ENCODE measurements at regions not wholly inside any gene's neighbourhood (a gene's known extent, or its start where the extent isn't known, plus 50 kb on each side); places are given as distances from the start of the nearest gene placed in this dataset.

DNA sequence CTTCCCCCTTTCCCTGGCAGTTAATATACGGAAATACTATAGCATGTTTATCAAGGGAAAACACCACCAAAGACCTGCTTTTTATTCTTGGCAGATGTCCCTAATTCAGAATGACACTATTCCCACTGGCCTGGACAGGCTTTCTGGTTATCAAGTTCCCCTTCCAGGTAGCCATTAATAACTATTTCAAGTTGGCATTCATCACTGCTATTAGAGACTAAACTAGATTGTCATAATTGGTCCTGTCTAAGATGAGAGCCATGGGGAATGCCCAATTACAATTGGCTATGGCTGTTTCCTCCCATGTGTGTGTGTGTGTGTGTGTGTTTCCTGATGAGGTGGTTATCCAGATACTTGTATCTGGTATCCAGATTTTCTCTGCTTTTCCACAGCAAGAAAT lies 608.1 kb downstream of the SQOR start:
- Histone ChIP-seq H3K9me2 (ENCODE audit: low read depth, low read length) (no peaks in the 10 kb centered on the region), H3K9me3 (ENCODE audit: low read length) (no peaks in the 10 kb centered on the region), H3K36me3 (ENCODE audit: insufficient read depth, low read length) (no peaks in the 10 kb centered on the region), H4K20me1 (ENCODE audit: insufficient read depth, low read length) (no peaks in the 10 kb centered on the region), H3F3A (ENCODE audit: insufficient read depth, low read length) (no peaks in the 10 kb centered on the region), H2AFZ (ENCODE audit: low read length) (no peak overlapping the region), H3K4me2 (ENCODE audit: low read length) (no peak overlapping the region), H3K27me3 (ENCODE audit: insufficient read depth, low read length) (no peaks in the 10 kb centered on the region), H3K4me3 (ENCODE audit: low read depth, low read length, poor library complexity, severe bottlenecking) (no peak overlapping the region), H3K79me2 (ENCODE audit: insufficient read depth, low read length) (no peaks in the 10 kb centered on the region), H3K27ac (ENCODE audit: low read depth, low read length, poor library complexity, severe bottlenecking) (no peak overlapping the region), H3K9ac (ENCODE audit: low read length) (no peak overlapping the region), H3K4me1 (ENCODE audit: insufficient read depth, low read length, severe bottlenecking) (no peaks in the 10 kb centered on the region)
- TF ChIP-seq EZH2 (IDR thresholded peaks at IDR 0.05; ENCODE audit: borderline replicate concordance, low read length) = no peak
- TF ChIP-seq, protein P1, sequence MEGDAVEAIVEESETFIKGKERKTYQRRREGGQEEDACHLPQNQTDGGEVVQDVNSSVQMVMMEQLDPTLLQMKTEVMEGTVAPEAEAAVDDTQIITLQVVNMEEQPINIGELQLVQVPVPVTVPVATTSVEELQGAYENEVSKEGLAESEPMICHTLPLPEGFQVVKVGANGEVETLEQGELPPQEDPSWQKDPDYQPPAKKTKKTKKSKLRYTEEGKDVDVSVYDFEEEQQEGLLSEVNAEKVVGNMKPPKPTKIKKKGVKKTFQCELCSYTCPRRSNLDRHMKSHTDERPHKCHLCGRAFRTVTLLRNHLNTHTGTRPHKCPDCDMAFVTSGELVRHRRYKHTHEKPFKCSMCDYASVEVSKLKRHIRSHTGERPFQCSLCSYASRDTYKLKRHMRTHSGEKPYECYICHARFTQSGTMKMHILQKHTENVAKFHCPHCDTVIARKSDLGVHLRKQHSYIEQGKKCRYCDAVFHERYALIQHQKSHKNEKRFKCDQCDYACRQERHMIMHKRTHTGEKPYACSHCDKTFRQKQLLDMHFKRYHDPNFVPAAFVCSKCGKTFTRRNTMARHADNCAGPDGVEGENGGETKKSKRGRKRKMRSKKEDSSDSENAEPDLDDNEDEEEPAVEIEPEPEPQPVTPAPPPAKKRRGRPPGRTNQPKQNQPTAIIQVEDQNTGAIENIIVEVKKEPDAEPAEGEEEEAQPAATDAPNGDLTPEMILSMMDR (IDR thresholded peaks at IDR 0.05; ENCODE audit: low read length) = no peak

DNA sequence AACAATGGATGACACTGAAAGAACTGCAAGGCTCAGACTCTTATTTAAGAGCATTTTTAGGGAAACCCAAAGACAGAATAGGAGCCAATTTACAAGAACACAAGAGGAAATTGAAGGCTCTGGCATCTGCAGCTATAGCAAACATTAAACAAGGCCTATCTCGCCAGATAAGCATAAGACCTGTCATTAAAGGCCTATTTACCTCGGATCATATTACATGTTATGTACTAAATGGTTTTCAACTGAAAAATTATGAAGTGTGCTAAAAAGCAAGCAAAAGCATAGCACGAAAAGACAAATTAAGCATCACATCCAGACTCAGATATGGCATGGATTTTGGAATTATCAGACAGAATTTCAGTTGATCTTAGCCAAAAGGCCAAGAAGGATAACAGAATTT lies 617.1 kb downstream of the SQOR start:
- Histone ChIP-seq H3K9me3 (ENCODE audit: low read length) (no peaks in the 10 kb centered on the region), H3K79me2 (ENCODE audit: insufficient read depth, low read length) (no peaks in the 10 kb centered on the region), H3K4me3 (ENCODE audit: low read depth, low read length, poor library complexity, severe bottlenecking) (no peak overlapping the region), H3K27ac (ENCODE audit: low read depth, low read length, poor library complexity, severe bottlenecking) (no peak overlapping the region), H3K36me3 (ENCODE audit: insufficient read depth, low read length) (no peaks in the 10 kb centered on the region), H3K4me2 (ENCODE audit: low read length) (no peak overlapping the region), H3F3A (ENCODE audit: insufficient read depth, low read length) (no peaks in the 10 kb centered on the region), H3K9me2 (ENCODE audit: low read depth, low read length) (no peaks in the 10 kb centered on the region), H3K4me1 (ENCODE audit: insufficient read depth, low read length, severe bottlenecking) (no peaks in the 10 kb centered on the region), H3K9ac (ENCODE audit: low read length) (no peak overlapping the region), H2AFZ (ENCODE audit: low read length) (no peak overlapping the region), H4K20me1 (ENCODE audit: insufficient read depth, low read length) (no peaks in the 10 kb centered on the region), H3K27me3 (ENCODE audit: insufficient read depth, low read length) (no peaks in the 10 kb centered on the region)
- no peak for TF ChIP-seq EZH2 (IDR thresholded peaks at IDR 0.05; ENCODE audit: borderline replicate concordance, low read length)
- TF ChIP-seq, protein P1 (IDR thresholded peaks at IDR 0.05; ENCODE audit: low read length) = no peak

DNA sequence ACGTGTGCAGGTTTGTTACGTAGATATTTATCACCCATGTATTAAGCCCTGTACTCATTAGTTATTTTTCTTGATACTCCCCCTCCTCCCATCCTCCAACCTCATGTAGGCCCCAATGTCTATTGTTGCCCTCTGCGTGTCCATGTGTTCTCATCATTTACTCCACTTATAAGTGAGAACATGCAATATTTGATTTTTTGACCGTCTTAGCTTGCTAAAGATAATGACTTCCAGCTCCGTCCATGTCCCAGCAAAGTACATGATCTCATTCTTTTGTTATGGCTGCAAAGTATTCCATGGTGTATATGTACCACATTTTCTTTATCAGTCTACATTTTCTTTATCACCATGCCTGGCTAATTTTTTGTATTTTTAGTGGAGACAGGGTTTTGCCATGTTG lies 623.2 kb downstream of the SQOR start:
- no peak overlapping the region for H3K9ac ChIP-seq (ENCODE audit: low read length)
- H3K36me3 ChIP-seq (ENCODE audit: insufficient read depth, low read length) = no peaks in the 10 kb centered on the region
- H2AFZ ChIP-seq (ENCODE audit: low read length) = no peak overlapping the region
- H3K4me2 ChIP-seq (ENCODE audit: low read length) = no peak overlapping the region
- no peak for TF ChIP-seq EZH2 (IDR thresholded peaks at IDR 0.05; ENCODE audit: borderline replicate concordance, low read length)
- TF ChIP-seq, protein P1 (IDR thresholded peaks at IDR 0.05; ENCODE audit: low read length) = no peak
- H3K79me2 ChIP-seq (ENCODE audit: insufficient read depth, low read length) = no peaks in the 10 kb centered on the region
- H3K4me3 ChIP-seq (ENCODE audit: low read depth, low read length, poor library complexity, severe bottlenecking) = no peak overlapping the region
- no peaks in the 10 kb centered on the region for H3K4me1 ChIP-seq (ENCODE audit: insufficient read depth, low read length, severe bottlenecking)
- H3K27ac ChIP-seq (ENCODE audit: low read depth, low read length, poor library complexity, severe bottlenecking) = no peak overlapping the region
- H3K9me3 ChIP-seq (ENCODE audit: low read length) = no peaks in the 10 kb centered on the region
- no peaks in the 10 kb centered on the region for H4K20me1 ChIP-seq (ENCODE audit: insufficient read depth, low read length)
- H3K9me2 ChIP-seq (ENCODE audit: low read depth, low read length) = no peaks in the 10 kb centered on the region
- H3F3A ChIP-seq (ENCODE audit: insufficient read depth, low read length) = no peaks in the 10 kb centered on the region
- no peaks in the 10 kb centered on the region for H3K27me3 ChIP-seq (ENCODE audit: insufficient read depth, low read length)
